GM06990 (cell line): ENCODE measurements at regions not wholly inside any gene's neighbourhood (a gene's known extent, or its start where the extent isn't known, plus 50 kb on each side); places are given as distances from the start of the nearest gene placed in this dataset.

Experiments used
- DNase-seq: peaks from one replicate; pipeline ENCODE4 v3.0.0-alpha.2; 2011; ENCODE audit not compliant: insufficient read length; ENCODE audit errors: extremely low read depth
- H3K27me3 ChIP-seq: replicated peaks from 2 replicates; pipeline ENCODE4 v1.6.0; 2011; ENCODE audit warnings: low read length; ENCODE audit not compliant: control insufficient read depth, insufficient read depth
- H3K36me3 ChIP-seq: 2 replicates; pipeline ENCODE4 v1.5.1; 2011; ENCODE audit warnings: low read length; ENCODE audit not compliant: control insufficient read depth, insufficient read depth
- H3K4me3 ChIP-seq: replicated peaks from 2 replicates; pipeline ENCODE4 v1.5.1; 2011; ENCODE audit warnings: low read depth, mild to moderate bottlenecking, control low read depth, low read length
- TF ChIP-seq, protein P1 (sequence below): IDR thresholded peaks from 2 replicates; pipeline ENCODE4 v1.5.1; 2011; ENCODE audit warnings: low read length, control low read depth, mild to moderate bottlenecking, inconsistent platforms; ENCODE audit not compliant: insufficient read depth, poor library complexity, severe bottlenecking

DNA sequence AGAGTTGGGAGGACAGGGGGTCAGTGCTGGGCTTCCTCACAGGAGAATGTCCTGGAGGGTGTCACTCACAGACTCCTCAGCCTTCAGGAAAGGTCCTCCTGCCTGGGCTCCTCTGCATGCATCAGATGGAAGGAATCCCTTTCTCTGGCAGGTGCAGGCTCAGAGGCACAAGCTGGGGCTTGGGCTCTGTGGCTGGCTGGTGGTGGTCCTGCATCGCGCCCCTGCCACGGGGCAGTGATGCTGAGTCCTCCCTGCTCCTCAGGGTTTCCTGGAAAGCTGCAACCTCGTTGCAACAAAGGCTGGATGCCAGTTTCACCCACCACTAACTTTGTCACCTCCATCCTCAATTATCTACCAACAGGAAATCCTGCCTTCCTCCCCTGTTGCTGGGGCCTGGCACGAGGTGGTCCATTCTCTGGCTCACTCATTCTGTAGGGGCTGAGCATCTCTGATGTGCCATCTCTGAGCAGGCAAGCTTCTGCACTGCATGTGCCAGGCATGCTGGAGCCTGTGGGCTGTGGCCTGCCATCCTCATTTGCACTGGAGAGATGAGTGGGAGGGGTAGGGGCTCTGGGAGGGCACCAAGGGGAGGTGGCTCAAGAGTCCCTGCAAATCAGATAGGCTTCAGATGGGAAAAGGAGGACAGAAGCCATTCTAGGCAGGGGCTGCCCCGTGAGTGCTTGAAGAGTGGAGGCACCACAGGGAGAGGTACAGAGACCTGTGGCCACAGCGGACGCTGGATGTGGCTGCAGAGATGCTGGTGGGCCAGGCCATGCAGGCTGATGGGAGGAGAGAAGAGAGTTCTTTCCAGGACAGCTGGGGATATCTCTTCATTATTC lies 272.6 kb upstream of the HS6ST1 start:
- no peak for DNase-seq
- TF ChIP-seq, protein P1, sequence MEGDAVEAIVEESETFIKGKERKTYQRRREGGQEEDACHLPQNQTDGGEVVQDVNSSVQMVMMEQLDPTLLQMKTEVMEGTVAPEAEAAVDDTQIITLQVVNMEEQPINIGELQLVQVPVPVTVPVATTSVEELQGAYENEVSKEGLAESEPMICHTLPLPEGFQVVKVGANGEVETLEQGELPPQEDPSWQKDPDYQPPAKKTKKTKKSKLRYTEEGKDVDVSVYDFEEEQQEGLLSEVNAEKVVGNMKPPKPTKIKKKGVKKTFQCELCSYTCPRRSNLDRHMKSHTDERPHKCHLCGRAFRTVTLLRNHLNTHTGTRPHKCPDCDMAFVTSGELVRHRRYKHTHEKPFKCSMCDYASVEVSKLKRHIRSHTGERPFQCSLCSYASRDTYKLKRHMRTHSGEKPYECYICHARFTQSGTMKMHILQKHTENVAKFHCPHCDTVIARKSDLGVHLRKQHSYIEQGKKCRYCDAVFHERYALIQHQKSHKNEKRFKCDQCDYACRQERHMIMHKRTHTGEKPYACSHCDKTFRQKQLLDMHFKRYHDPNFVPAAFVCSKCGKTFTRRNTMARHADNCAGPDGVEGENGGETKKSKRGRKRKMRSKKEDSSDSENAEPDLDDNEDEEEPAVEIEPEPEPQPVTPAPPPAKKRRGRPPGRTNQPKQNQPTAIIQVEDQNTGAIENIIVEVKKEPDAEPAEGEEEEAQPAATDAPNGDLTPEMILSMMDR, result no peak
- H3K4me3 ChIP-seq, result no peak overlapping the region

DNA sequence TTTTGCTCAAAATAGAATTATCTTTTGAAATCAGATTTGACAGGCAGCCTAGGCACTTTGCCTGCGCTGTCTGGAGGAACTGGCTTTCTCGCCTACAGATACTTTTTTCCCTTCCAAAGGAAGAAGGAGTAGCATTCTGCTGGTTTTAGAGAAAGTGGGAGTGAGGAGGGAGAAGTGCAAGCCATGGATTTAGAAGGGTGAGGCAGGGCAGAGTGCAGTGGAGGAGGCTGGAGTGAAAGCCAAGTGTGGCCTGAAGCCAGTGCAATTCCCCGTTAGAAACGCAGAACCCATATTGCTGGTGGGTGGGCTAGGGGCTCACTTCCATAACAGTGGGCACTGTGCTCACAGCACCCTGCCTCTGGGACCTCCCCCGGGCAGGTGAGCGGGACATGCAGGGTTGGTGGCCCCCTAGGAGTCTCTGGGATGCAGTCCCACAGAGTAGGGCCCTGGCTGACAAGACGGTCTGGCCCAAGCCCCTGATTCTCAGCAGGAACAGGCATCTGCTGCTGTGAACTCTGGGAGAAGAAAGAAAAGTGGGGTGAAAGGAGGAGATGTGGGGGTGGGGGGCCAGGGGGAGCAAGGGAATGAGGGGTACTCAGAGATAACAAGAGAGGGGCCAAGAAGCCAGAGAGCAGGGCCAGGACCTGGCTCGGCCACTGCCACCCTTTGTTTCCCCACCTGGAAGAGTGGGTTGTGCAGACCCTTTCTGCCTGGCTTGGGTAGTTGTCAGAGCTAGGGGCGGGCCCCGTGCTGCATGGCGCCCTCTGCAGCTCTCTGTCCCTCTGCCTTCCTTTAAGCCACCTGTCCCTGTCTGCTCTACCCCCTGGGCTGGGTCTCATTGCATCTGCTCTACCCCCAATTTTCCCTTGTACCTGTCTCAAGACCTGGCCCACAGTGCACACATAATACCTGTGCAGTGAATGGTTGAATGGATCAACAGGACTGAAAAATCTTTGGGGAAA lies 273.5 kb upstream of the HS6ST1 start:
- Histone ChIP-seq H3K36me3 (no peaks in the 10 kb centered on the region), H3K4me3 (no peak overlapping the region), H3K27me3 (no peaks in the 10 kb centered on the region; the same call in none of the 2 replicates)
- DNase-seq, result no peak
- TF ChIP-seq, protein P1, result no peak

More for the DNA sequence above, 272.6 kb upstream of the HS6ST1 start:
- no peaks in the 10 kb centered on the region; the same call in none of the 2 replicates for H3K27me3 ChIP-seq
- H3K36me3 ChIP-seq, result no peaks in the 10 kb centered on the region

DNA sequence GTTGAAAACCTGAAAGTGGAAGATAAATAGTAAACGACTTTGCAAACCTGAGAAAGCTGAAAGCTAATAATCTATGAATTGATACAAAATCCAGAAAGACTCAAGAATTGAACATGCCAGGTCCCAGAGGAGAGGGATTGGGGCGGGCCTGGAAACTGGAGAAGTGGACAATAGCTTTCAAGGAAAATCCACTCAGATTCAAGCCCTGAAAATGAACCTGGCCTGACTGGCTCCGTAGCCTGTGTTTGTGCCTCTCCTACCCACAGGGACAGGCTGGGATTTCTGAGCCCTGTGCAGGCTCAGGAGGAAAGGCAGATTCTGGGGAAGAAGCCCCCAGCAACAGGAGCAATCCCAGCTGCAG lies 274.8 kb upstream of the HS6ST1 start:
- H3K27me3 ChIP-seq, result no peaks in the 10 kb centered on the region; the same call in none of the 2 replicates
- H3K36me3 ChIP-seq, result no peaks in the 10 kb centered on the region
- TF ChIP-seq, protein P1, result no peak
- H3K4me3 ChIP-seq, result no peak overlapping the region
- no peak for DNase-seq

GRCh38 chr2:128593879-128594650 lies 275.4 kb upstream of the HS6ST1 start:
- no peak overlapping the region for H3K4me3 ChIP-seq
- no peaks in the 10 kb centered on the region; the same call in none of the 2 replicates for H3K27me3 ChIP-seq
- TF ChIP-seq, protein P1, result no peak
- no peaks in the 10 kb centered on the region for H3K36me3 ChIP-seq
- no peak for DNase-seq

GRCh38 chr2:128594651-128594910 lies 275.9 kb upstream of the HS6ST1 start:
- H3K36me3 ChIP-seq, result no peaks in the 10 kb centered on the region
- TF ChIP-seq, protein P1, result no peak
- H3K4me3 ChIP-seq, result no peak overlapping the region
- no peak for DNase-seq
- no peaks in the 10 kb centered on the region; the same call in none of the 2 replicates for H3K27me3 ChIP-seq
